Activated CD4-positive, alpha-beta T cell treated with anti-CD3 and anti-CD28 coated beads for 48 hours (primary cell): ENCODE measurements at regions not wholly inside any gene's neighbourhood (a gene's known extent, or its start where the extent isn't known, plus 50 kb on each side); places are given as distances from the start of the nearest gene placed in this dataset.

ENCODE experiments used
- DNase-seq: peaks from one replicate; pipeline ENCODE4 v3.0.0-alpha.2; 2020

DNA sequence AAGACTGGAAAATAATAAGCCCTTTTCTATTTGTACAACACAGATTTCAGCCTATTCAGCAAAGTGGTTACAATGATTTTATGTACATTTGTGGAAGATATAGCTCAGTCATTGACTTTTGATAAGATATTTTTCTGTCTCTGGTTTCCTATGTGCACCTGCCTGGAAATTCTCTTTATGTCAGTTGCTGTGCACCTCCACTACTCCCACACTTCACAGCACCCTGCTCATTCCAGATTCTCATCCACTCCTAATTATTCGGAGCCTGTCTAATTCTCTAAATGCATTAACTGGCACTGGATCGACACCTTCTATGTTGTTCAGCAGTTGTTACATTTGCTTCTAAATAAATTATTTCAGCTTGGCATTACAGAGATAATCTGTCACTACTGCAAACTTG, 275.1 kb upstream of the RND3 start:
- no peak for DNase-seq

DNA sequence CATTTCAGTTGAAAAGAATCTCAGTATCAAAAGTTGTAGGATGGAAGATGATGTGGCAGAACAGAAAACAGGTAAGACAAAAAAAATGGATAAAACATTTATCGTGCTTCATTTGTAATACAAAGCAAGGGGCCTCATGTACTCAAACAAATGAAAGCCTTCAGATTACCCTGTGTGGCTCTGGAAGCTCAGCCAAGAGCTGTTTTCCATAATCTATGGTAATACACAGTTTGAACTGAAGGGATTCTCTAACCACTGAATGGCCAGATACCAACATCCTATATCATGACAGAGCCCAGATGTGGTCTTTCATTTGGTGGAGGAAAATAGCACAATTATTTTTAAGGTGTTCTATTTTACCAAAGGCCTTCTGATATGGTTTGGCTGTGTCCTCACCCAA, 272.1 kb upstream of the RND3 start:
- no peak for DNase-seq

DNA sequence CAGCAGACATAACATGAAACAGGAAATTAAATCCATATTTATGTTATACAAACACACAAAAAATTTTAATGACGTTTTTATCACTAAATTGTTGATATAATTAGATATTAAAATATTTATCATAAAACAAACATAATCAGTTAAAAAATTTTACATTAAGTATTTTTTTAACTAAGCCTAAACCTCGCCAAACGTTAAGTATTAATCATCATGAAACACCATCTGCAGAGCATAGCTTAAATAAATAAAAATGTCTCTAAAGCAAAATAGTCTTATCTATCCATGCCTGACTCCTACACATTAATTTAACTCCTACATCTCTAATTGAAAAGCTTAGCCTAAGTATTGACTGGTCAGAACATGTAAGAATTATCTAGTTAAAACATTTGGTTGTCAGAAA, 271.6 kb upstream of the RND3 start:
- DNase-seq: no peak

DNA sequence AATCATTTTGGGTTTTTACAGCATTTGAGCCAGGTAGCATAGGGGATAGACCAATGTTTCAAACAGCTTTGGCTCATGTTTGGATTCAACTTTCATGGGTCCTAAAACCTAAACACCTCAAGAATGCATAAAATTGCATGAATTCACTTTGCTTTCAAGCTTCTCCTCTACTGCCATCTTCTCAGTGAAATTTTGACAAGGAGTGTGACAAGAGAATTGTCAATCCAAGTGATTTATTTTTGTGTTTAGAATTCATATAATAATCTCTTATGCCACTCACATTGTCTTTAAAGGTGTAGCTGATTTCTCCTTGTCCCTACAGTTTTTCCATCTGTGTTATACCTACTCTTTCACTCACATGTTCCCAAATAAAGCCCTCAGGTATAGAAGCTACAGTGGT, 264.8 kb upstream of the RND3 start:
- DNase-seq: no peak

DNA sequence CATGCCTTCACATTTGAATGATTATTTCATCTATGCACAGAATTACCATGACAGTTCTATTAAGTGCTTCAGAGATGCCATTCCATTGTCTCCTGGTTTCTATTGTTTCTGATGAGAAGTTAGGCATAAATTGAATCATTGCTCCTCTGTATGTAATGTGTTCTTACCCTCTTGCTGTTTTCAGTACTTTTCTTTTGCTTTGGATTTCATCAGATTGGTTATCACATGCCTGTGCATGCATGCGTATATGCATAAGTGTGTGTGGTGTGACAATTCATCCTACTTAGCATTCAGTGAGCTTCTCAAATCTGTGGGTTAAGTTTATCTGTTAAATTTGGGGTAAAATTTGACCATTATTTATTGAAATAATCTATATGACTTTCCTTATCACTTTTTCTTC, 263.3 kb upstream of the RND3 start:
- no peak for DNase-seq

DNA sequence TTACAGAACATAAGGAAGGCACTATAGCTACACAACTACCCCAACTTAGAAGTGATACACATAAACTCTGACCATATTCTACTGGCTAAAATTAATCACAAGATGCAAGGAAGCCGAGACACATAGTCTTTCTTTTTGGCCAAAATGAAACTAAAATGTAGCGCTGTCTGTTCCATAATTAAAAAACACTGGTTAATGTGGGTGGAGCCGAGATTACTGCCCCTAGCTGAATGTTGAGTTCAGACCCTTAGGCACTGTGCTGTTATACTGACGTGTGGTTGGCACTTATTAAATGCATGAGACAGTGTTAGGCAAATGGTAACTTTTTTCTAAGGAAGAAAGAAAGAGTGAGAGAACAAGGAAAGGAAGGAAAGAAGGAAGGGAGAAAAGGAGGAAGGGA, 254.6 kb upstream of the RND3 start:
- no peak for DNase-seq

DNA sequence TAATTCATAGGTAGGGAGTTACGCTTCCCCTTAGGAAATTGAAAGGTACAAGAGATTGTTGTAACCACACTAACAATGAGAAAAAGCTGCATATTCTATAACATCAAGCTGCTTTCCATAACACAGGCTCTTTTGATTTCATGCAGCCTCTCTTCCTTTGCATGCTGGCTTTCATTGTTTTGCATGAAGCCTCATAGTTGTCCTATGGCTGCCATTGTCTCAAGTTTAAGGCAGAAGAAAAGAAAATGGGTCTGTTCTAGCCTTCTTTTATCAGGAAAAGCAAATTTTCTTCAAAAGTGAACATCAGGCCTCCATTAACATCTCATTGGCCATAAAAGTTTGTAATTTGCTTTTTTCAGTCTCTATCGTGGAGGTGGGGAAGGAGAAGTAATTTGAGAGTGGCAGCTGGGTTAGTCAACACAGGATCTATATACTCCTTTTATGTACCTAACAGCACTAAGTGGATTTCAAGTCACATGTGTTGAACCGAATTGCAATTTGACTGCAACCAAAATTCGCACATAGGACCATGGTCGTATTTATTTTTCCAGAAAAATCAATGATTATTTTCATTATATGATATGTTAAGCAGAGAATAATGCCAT, 248.5 kb upstream of the RND3 start:
- no peak for DNase-seq

DNA sequence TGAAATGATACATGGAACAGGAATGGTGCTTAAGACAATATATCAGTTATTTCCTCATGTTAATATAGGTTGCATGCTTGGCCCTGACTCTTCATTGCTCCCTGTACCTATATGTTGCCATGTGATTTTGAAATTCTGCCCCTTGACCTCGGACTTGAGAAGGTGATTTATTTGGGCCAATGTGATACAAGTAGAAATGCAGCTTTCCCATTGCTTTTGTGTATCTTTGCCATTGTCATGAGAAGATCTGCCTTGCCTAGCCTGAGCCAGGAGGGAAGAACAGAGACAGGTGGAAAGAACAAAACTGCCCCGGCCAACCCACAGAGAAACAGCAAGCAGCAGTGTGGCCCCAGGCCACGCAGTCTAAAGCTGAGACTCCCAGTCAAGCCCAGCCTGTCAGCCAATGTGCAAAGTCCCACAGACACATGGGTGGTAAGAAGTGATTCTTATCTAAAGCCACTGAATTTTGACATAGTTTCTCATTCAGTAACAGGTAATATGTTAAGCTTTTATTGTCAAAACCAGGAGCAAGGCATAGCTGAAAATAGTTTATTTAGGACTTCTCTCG, 245.7 kb upstream of the RND3 start:
- no peak for DNase-seq

DNA sequence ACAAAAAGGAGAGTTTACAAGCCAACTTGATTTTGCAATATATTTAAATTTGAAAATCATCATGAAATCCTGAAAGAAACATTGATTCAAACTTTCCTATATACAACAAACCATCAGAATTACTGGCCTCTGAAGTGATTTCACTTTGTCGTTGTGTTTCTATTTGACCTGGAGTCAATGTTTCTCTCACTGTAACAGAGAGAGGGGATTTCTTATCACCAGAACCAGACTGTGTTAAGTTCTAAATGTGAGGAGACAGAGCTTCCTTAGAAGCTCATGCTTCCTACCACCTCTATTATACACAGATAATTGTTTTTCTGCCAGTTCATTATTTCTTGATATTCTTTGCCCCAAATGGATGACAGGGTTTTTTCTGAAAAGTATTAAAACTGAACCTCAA, 245.0 kb upstream of the RND3 start:
- DNase-seq: no peak

DNA sequence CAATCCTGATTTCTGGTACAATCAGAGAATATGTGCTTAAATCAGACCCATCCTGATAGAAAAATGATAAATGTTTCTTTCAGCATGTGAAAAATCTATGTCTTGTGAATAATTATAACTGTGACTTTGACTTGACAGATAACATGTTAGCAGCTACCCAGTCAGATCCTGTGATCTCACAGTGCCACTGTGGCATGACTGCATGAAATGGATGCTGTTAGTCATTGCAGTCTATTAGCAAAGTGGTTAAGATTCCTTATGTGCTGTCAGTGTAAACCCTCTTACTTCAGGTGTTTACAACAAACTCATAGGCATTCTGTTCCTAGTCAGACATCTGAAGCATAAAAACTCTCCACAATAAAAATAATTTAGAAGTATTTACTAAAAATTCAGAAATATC, 244.6 kb upstream of the RND3 start:
- DNase-seq: no peak

DNA sequence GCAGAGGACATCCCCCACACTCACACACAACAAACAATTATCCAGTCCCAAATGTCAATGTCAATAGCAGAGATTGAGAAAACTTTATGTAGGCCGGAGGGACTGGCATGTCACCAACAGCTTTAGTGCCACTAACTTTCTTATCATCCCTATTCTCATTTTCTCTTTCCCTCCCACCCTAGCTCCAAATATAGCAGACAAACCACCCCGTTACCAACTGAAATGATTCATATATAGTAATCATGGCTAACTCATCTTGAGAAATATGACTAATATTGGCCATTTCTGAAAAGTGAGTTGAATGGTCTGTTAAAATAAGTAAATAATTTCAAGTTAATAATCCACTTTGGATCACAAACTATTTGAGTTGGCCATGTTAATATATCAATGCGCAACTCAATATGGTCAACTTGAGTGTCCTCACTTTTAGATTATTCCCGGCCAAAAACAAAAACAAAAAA, 242.1 kb upstream of the RND3 start:
- no peak for DNase-seq

DNA sequence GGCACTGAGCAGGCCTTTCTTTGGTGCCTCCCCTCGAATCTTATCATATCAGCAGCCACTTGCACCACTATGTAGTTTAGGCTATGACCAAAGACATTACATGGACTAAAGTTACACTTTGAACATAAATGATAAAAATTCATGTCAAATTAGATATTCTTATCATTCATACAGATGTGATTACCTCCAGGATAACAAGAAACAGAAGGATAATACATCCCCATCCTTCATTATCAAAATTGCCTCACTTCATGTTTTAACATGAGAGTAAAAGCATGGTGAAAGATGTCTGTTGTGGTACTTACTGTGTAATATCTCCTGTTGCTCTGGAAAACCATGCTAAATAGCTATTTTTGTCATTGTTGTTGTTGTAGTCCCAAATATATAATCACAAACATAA, 230.8 kb upstream of the RND3 start:
- DNase-seq: no peak

DNA sequence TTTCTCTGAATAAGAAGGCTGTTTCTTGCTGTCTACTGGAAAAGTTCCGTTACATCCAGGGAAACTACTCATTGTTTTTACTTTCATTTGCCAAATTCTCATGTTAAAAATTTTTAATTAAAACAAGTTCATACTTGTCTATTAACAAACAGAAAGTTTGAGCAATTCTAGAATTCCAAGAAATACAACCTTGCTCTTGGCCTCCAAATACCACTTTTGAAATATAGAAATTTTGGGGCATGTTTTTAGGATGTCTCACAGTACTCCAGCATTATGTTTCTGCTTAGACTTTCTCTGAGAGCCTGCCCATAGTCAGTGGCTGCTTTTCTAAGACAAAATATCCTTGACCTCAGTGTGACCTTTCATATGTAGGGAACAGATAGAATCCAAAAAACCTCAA, 228.7 kb upstream of the RND3 start:
- DNase-seq: no peak

DNA sequence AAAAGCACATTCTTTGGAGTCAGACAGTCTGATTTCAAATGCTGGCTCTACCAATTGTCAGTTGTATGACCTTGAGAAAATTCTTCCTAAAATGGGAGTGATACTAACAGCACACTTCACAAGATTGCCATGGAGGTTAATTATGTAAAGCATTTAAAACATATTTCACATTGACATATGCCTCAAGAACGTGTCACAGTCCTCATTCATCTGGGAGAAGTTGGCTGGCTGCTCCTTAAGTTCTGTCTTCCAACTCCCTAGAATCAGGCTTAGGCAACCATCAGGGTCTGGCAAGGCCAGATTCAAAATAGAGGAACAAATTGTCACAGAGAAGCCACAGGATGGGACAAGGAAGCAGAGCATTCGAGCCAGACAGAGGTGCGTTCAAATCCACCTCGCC, 228.0 kb upstream of the RND3 start:
- no peak for DNase-seq

DNA sequence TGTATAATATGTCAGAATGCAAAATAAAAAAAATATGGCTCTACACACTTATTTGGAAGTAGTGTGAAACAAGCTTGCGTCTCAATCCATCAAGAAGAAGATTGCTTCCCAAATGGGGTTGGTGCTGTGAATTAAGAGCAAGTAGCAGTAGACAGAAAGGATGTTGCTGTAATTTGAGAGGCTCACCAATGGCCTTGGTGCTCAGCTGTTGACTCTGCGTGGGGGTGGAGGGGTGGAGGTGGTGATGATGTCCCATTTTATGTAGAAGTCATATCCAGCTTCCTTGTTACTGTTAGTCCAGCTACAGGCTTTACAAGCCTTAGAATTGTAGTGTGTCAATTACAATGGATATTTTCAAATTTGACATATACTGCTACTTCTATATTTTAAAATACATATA, 223.4 kb upstream of the RND3 start:
- DNase-seq: no peak

DNA sequence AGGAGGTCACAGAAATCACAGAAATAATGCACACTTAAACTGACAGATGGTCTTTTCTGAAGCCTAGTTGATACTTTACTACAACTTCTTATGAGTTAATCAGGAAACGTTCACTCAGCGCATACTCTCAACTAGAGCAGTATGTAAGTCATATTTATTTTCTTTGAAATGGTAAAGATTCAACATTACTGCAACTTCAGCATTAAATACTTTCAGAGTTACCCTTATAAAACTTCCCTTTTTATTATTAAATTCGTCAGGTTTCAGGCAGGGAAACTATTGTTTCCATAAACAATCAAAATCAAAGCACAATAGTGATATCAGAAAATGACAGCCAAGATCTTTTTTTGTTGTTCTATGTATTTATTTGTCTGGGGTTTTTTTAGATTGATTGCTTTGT, 222.6 kb upstream of the RND3 start:
- DNase-seq: no peak

DNA sequence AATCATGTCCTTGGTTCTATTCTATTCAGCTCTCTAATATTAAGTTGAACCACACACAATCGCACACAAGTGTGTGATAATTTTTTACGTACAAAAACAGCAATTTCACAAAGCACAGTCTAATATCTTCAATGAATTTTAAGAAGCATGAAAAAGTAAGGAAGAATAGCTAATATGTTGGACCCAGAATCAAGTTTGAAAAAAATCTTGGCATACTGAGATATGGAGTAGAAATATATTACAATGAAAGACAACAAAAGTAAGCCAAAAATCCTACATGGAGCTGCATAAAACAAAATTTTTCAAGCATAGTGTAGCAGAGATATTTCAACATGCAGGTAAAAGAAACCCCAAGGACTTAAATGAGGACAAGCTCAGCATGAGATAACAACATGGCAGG, 219.1 kb upstream of the RND3 start:
- DNase-seq: no peak

DNA sequence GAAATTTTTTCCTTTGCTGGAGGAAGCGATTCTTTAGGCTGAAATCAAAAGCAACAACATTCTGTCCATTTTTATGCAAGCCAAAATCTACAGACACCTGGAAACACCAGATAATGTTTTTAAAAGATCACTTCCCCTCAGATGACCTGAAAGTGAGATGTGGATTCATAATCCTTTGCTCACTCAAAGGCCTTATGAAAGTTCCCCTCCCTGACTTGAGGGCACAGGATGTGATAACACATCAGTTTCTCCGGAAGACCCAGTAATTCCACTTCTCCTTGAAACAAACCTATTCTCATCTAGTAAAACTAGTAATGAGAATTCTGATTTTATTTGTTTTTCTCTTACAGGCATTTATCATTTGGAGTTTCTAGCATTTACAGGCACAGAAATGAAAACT, 218.3 kb upstream of the RND3 start:
- DNase-seq: no peak

DNA sequence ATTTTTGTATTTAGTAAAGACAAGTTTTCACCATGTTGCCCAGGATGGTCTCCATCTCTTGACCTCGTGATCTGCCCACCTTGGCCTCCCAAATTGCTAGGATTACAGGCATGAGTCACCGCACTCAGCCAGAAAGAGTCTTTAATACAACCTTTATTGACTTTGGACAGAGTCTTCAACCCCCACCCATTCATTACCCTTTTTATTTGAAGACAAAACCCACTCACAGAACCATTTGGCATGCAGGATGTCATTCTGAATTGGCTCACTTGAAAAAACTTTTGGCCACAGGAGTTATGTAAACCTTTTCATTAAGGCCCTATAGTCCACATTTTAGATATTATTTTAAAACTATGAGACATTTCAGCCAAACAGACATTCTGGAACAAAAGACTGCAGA, 217.9 kb upstream of the RND3 start:
- DNase-seq: no peak

DNA sequence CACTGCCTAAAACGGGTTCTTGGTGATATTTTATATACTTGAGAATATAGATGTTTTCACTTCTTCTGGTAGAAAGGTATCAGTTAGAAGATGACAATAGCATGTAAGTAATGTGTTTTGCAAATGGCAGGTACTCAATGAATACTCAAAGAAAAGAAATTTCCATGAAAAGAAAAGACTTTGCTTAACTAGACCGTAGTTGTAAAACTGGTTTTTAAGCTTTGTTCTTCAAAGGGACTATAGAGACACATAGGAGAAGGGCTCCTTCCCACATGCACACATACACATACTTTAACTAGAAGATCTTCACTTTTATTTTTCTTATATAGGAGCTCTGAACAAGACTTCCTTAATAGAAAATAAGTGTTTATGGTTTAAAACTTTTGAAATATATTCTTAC, 215.3 kb upstream of the RND3 start:
- DNase-seq: no peak

DNA sequence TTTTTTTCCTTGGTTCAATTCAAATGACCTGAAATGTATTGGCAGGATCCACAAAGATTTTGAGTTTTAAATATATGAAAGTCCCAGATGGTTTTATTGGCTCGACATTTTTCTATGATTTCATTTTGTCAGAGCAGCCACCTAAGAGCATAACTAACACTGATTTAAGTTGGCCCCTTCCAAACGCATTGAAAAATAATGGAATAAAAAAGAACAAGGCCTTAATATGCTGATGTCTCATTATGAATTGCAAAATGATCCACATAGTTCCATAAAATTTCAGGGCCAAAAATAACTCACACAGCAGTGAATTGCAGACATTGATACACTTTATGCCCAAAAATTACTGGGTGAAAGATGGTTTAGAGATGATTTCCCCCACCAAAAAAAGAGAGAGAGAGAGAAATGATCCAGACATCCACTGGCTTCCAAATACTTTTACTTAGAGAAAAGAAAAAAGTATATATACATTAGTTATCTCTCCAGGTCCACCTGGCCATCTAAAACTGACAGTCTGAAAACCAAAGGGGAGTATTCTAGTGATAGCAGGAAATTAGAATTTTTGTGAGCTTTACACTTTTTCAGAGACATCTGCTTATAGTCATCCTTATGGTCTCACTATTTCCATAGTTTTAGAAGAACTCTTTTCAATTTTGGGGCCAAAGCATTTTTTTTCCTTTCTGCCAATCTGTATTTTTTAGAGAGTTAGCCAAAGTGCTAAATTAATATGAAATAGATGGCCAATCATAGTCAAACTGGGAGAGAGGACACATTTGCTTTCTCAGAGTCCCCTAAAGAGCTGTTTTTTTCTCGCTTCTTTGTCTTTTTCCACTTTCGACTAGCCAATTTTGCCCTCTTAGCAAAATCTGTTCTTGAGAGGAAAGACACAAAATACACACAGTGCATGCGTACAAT, 213.5 kb upstream of the RND3 start:
- no peak for DNase-seq

DNA sequence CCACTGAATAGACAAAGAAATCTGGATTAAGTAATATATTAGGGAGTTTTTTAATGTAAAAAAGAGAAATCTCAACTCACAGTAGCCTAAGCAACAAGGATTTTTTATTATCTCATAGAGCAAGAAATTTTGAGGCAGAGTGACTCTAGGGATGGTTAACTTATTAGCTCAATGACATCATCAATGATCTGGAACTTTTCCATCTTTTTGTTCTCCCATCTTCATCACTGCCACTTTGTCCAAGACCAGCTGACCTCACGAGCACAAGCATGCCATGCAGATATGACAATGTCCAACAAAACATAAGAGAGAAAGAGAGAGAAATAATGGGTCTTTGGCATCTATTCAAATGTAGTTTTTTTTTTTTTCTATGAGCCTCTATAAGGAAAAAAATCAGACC, 211.8 kb upstream of the RND3 start:
- no peak for DNase-seq

DNA sequence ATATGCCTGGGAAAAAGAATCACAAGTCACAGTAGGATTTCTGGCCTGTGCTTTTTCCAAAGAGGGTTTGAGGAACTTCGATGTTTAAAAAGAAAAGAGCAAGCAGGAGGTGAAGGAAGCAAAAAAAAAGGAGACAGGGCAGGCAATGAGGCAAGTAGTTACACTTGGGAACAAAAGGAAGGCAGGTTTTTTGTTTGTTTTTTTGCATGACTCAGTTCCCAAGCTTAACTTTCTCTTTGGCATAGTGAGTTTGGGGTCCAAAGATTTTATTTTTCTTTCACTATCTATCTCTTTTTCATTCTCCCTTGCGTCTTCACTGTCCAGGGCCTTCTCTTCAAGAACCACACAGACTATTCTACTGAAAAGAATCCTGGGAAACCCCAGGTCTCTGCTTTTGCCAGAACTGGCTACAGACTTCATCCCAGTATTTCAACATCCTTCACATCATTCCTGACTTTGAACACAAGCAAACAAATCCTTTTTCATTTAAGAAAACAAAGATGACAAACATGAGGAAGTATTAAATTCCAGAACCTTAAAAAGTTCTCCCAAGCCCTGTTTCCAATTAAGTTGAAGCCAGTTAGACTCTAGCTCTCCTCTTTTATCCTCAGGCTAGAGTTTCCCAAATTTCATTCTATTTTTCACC, 210.7 kb upstream of the RND3 start:
- no peak for DNase-seq

DNA sequence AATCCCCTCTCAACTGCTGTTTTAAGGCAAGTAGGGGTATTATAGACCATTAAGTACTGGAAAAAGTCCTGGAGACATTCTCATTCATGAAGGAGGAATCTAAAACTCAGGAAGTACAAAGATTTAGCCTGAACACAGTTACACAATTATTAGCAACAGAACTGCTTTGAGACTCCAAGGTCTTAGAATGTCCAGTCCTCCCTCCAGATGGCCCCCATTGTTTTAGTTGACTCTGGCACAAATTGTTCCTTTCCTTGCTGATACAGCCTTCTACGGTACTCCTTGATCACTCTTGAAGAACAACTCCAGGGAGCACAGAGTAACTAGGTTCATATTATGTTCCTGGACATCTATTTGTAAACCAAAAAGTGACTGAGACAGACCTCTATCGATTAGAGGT, 210.1 kb upstream of the RND3 start:
- no peak for DNase-seq
